Tibial nerve (tissue), 3 donors: ENCODE measurements at regions not wholly inside any gene's neighbourhood (a gene's known extent, or its start where the extent isn't known, plus 50 kb on each side); places are given as distances from the start of the nearest gene placed in this dataset.

ENCODE experiments used
- POLR2A ChIP-seq, 2 donors: fragments of 450-650 bp; IDR thresholded peaks; one replicate each; pipeline ENCODE4 v1.6.1; 2017; ENCODE audit warnings: antibody characterized with exemption in 2 of 2, mild to moderate bottlenecking in 2 of 2, moderate library complexity in 2 of 2
- TF ChIP-seq, protein P1 (sequence below), 5 experiments: fragments of 200-600 bp in 3 of 5; fragments of 450-650 bp in 2 of 5; sonication (generic) in 3 of 5; IDR thresholded peaks; one replicate each; pipeline ENCODE4 v1.5.1; 2016 to 2019; ENCODE audit warnings: antibody characterized with exemption in 5 of 5, mild to moderate bottlenecking in 3 of 5, moderate library complexity in 2 of 5

DNA sequence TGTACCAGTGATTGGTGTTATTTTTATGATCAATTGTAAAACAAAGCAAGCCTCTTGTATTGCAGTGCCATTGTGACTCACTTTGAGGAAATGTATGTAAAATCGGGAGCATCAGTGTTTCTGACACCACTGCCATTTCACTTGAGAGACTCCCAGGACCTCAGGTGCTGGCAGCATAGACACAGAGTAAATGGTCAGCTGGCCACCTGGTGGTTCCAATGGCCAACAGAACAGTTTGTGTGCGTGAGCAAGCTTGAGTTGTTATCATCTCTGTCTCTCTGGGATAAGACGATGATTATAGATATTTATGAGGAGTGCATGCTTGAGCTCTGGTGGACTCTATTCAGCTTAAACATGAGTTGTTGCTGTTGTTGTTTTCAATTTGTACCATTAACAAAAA, 356.6 kb downstream of the GUCY2F start:
- TF ChIP-seq, protein P1, sequence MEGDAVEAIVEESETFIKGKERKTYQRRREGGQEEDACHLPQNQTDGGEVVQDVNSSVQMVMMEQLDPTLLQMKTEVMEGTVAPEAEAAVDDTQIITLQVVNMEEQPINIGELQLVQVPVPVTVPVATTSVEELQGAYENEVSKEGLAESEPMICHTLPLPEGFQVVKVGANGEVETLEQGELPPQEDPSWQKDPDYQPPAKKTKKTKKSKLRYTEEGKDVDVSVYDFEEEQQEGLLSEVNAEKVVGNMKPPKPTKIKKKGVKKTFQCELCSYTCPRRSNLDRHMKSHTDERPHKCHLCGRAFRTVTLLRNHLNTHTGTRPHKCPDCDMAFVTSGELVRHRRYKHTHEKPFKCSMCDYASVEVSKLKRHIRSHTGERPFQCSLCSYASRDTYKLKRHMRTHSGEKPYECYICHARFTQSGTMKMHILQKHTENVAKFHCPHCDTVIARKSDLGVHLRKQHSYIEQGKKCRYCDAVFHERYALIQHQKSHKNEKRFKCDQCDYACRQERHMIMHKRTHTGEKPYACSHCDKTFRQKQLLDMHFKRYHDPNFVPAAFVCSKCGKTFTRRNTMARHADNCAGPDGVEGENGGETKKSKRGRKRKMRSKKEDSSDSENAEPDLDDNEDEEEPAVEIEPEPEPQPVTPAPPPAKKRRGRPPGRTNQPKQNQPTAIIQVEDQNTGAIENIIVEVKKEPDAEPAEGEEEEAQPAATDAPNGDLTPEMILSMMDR (IDR thresholded peaks at IDR 0.05): no peak
- no peak for TF ChIP-seq POLR2A (IDR thresholded peaks at IDR 0.05)
